ENCODE measurements at regions not wholly inside any gene's neighbourhood (a gene's known extent, or its start where the extent isn't known, plus 50 kb on each side); places are given as distances from the start of the nearest gene placed in this dataset.

DNA sequence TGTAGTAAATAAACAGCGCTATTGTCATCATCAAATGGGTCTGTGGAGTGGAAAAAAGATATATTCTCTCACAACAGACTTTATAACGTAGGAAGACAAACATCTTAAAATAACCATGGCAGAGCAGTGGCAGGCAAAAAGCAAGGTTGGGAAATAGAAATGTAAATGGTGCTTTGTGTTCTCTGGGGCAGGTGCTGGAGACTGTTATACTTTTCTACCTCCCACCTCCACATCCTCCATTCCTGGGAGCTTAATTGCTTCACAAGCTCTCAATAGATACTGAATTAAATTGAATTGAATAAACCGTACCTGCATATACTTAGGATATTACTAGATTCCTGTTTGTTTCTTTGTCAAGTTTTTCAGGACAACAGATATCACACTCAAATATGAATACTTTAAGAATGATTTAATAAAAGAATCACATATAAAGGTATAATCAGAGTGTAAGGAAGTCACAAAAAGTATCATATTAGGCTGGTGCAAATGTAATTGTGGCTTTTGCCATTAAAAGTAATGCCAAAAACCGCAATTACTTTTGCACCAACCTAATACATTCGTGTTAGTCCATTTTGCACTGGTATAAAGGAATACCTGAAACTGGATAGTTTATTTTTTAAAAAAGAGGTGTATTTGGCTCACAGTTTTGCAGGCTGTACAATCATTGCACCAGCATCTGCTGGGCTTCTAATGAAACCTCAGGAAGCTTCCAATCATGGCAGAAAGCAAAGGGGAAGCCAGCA, 367.3 kb downstream of the GRIA2 start:
- Histone ChIP-seq H3K27me3 (ENCODE audit: insufficient read depth, low read length, poor library complexity, severe bottlenecking) (no peaks in the 10 kb centered on the region), H3F3A (ENCODE audit: low read depth) (no peaks in the 10 kb centered on the region), H3K4me2 (ENCODE audit: low read depth, low read length, poor library complexity, severe bottlenecking) (no peak overlapping the region), H3K36me3 (ENCODE audit: insufficient read depth, low read length) (no peaks in the 10 kb centered on the region), H3K4me3 (ENCODE audit: low read length, poor library complexity, severe bottlenecking) (no peak overlapping the region), H3K79me2 (ENCODE audit: insufficient read depth, low read length) (no peaks in the 10 kb centered on the region), H3K9ac (ENCODE audit: low read depth, low read length, poor library complexity, severe bottlenecking) (no peak overlapping the region), H3K9me2 (replicated peaks; ENCODE audit: low read depth, low read length) (no peaks in the 10 kb centered on the region), H3K4me1 (ENCODE audit: insufficient read depth, low read length, poor library complexity, severe bottlenecking) (no peaks in the 10 kb centered on the region), H4K20me1 (ENCODE audit: insufficient read depth, low read length, poor library complexity, severe bottlenecking) (no peaks in the 10 kb centered on the region), H3K9me3 (ENCODE audit: insufficient read depth, low read depth, low read length) (no peaks in the 10 kb centered on the region), H2AFZ (ENCODE audit: low read length) (no peak overlapping the region)
- TF ChIP-seq, protein P1, sequence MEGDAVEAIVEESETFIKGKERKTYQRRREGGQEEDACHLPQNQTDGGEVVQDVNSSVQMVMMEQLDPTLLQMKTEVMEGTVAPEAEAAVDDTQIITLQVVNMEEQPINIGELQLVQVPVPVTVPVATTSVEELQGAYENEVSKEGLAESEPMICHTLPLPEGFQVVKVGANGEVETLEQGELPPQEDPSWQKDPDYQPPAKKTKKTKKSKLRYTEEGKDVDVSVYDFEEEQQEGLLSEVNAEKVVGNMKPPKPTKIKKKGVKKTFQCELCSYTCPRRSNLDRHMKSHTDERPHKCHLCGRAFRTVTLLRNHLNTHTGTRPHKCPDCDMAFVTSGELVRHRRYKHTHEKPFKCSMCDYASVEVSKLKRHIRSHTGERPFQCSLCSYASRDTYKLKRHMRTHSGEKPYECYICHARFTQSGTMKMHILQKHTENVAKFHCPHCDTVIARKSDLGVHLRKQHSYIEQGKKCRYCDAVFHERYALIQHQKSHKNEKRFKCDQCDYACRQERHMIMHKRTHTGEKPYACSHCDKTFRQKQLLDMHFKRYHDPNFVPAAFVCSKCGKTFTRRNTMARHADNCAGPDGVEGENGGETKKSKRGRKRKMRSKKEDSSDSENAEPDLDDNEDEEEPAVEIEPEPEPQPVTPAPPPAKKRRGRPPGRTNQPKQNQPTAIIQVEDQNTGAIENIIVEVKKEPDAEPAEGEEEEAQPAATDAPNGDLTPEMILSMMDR (conservative IDR thresholded peaks at IDR 0.05; ENCODE audit: low read length), result no peak
- TF ChIP-seq EZH2phosphoT487 (IDR thresholded peaks at IDR 0.05; ENCODE audit: borderline replicate concordance), result no peak

DNA sequence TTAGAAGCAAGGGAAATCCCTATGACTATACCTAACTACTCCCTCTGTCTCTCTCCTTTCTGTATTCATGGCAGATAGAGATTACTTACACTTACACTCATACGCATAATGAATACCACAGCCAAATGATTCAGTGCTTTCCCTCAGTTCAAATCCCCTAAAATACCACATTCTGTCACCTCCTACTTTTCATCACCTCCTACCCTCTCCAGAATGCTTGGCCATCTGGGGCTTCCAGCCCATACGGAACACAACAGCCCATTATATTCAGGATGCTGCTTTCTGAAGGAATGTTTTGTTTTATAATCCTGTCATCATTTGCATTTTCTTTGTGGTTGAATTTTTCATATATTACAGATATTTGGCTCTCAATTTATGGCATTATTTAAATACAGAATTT, 361.6 kb downstream of the GRIA2 start:
- H3F3A ChIP-seq (ENCODE audit: low read depth), result no peaks in the 10 kb centered on the region
- no peaks in the 10 kb centered on the region for H3K27me3 ChIP-seq (ENCODE audit: insufficient read depth, low read length, poor library complexity, severe bottlenecking)
- H3K9ac ChIP-seq (ENCODE audit: low read depth, low read length, poor library complexity, severe bottlenecking), result no peak overlapping the region
- no peak for TF ChIP-seq EZH2phosphoT487 (IDR thresholded peaks at IDR 0.05; ENCODE audit: borderline replicate concordance)
- TF ChIP-seq, protein P1 (conservative IDR thresholded peaks at IDR 0.05; ENCODE audit: low read length), result no peak
- no peaks in the 10 kb centered on the region for H3K4me1 ChIP-seq (ENCODE audit: insufficient read depth, low read length, poor library complexity, severe bottlenecking)
- no peaks in the 10 kb centered on the region for H3K36me3 ChIP-seq (ENCODE audit: insufficient read depth, low read length)
- H3K9me3 ChIP-seq (ENCODE audit: insufficient read depth, low read depth, low read length), result no peaks in the 10 kb centered on the region
- H3K79me2 ChIP-seq (ENCODE audit: insufficient read depth, low read length), result no peaks in the 10 kb centered on the region
- H3K9me2 ChIP-seq (replicated peaks; ENCODE audit: low read depth, low read length), result no peaks in the 10 kb centered on the region
- no peaks in the 10 kb centered on the region for H4K20me1 ChIP-seq (ENCODE audit: insufficient read depth, low read length, poor library complexity, severe bottlenecking)
- no peak overlapping the region for H2AFZ ChIP-seq (ENCODE audit: low read length)
- no peak overlapping the region for H3K4me2 ChIP-seq (ENCODE audit: low read depth, low read length, poor library complexity, severe bottlenecking)
- no peak overlapping the region for H3K4me3 ChIP-seq (ENCODE audit: low read length, poor library complexity, severe bottlenecking)

DNA sequence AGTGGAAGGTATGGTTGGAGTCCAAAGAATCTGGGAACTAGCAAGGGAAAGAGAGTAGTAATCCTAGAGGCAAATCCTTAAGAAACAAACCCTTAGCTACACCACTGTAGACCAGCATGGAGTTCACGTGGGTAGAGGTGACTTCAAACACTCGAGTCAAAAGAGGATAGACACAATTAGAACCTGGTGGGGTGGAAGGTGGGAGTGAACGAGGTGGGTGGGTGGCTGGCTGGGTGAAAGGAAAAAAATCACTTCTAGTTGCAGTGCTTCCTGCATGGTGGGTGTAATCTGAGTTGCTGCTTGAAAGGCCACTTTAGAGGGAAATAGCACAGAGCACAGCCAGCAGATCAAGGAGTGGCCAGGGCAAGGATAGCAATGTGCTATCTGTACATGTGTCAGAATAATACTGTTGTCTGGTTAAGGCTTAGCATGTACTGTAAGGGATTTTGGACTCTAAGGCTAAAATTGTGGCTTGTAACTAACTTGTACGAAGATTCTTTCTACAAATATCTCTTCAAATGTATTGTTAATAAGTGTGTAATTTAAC, 356.2 kb downstream of the GRIA2 start:
- no peak overlapping the region for H2AFZ ChIP-seq (ENCODE audit: low read length)
- TF ChIP-seq EZH2phosphoT487 (IDR thresholded peaks at IDR 0.05; ENCODE audit: borderline replicate concordance), result no peak
- TF ChIP-seq, protein P1 (conservative IDR thresholded peaks at IDR 0.05; ENCODE audit: low read length), result no peak
- H4K20me1 ChIP-seq (ENCODE audit: insufficient read depth, low read length, poor library complexity, severe bottlenecking), result no peaks in the 10 kb centered on the region
- no peak overlapping the region for H3K4me2 ChIP-seq (ENCODE audit: low read depth, low read length, poor library complexity, severe bottlenecking)
- H3K79me2 ChIP-seq (ENCODE audit: insufficient read depth, low read length), result no peaks in the 10 kb centered on the region
- H3K9ac ChIP-seq (ENCODE audit: low read depth, low read length, poor library complexity, severe bottlenecking), result no peak overlapping the region
- no peaks in the 10 kb centered on the region for H3F3A ChIP-seq (ENCODE audit: low read depth)
- no peak overlapping the region for H3K4me3 ChIP-seq (ENCODE audit: low read length, poor library complexity, severe bottlenecking)
- H3K9me2 ChIP-seq (replicated peaks; ENCODE audit: low read depth, low read length), result no peaks in the 10 kb centered on the region
- no peaks in the 10 kb centered on the region for H3K36me3 ChIP-seq (ENCODE audit: insufficient read depth, low read length)
- no peaks in the 10 kb centered on the region for H3K27me3 ChIP-seq (ENCODE audit: insufficient read depth, low read length, poor library complexity, severe bottlenecking)
- H3K4me1 ChIP-seq (ENCODE audit: insufficient read depth, low read length, poor library complexity, severe bottlenecking), result no peaks in the 10 kb centered on the region
- H3K9me3 ChIP-seq (ENCODE audit: insufficient read depth, low read depth, low read length), result no peaks in the 10 kb centered on the region

All from Loucy (cell line).